Limb (tissue), 2 donors: ENCODE measurements at regions not wholly inside any gene's neighbourhood (a gene's known extent, or its start where the extent isn't known, plus 50 kb on each side); places are given as distances from the start of the nearest gene placed in this dataset.

Experiments used
- DNase-seq, 2 donors: peaks; one replicate each; pipeline ENCODE4 v3.0.0-alpha.2; 2016; ENCODE audit errors: extremely low spot score in 2 of 2

DNA sequence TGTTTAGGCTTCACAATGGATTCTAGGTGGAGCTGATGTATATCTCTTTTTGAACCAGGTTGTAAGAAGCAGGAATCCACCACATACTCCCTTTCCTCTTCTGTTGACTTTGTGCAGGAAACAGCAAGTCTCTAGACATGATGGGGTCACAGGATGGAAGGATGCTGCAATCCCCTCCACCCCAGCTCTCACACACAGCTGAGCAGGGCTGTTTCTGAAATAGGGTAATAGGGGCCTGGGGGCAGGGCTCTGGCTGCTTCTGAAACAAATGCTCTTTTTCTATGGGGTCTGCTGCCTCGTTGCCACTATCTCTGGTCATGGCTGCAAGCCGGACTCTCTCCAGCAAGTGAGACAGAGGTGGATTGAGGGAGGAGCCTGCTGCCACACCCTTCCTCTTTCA is 148.9 kb downstream of the SOX11 start:
- DNase-seq, result no peak

DNA sequence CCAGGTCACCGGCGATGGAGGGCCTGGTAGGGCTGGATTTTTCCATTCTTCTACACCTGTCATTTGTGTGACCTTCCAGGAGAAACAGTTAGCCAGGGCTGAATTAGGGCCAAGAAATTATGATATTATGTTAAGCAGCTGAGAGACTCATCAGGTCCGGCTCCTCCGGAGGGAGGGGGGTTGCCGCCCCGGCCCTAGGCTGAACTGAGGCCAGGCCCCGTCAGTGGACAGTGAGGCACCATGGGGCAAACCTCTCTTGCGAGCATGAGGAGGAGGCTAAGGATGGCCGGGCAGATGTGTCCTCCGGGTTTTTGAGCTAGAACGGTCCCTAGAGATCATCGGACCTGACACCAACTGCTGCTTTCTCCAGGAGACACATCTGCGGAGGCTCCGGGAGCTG is 150.1 kb downstream of the SOX11 start:
- no peak for DNase-seq

DNA sequence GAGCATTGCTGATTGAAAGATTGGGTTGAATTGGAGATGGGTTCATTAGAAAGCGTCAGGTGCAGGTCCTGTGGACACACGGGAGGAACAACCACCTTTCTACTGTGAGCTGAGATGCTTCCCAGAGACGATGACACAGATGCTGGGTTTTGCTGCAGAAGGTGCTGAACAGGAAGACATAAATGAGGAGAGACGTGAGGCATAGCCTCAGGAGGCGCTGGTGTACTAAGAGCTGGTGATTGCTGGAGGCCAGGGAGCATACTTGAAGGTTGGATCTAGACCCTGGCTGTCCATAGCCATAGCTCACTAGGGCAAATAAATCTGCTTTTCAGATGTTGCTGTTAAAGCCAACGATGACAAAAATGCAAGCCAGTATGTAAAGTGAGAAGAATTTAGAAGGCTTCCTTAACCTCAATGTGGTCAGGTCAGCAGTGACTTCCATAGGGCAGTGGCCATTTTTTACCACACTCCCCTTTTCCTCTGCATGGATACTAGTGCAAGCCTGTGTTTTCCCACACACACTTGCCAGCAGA is 153.7 kb downstream of the SOX11 start:
- no peak for DNase-seq

DNA sequence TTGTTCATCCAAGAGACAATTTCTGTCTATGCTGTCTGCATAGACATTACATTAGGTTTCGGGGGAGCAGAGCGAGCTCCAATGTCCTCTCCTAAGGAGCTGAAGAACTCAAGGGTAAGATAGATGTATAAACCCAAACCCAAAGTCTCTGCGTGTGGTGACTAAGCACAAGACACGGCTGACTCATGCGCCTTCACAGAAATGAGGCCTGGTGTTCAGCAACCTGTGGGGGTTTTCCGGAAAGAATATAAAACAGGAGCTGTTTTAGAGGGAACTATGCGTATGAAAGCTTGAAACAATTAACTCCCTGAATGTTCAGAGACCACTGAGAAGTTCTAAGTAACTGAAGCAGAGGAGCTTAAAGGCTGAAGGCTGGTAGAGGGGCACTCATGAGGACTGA is 154.7 kb downstream of the SOX11 start:
- DNase-seq, result no peak

DNA sequence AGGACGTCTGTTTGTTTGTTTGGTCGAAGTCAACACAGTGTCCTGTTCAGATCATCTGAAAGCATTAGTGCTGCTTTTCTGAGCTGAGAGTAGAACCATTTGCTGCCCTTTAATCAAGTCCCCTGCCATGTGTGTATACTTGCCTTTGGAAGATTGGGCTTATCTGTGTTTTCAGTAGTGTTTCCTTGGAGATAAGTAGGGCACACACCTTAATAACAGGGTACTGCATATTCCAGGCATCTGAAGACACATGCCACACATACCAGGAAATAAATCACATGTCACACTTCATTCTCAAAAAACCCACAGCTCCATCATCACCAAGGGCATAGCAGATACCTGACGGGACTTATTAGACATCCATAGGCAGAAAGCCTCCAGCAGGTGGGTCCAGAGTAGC is 157.4 kb downstream of the SOX11 start:
- no peak for DNase-seq

DNA sequence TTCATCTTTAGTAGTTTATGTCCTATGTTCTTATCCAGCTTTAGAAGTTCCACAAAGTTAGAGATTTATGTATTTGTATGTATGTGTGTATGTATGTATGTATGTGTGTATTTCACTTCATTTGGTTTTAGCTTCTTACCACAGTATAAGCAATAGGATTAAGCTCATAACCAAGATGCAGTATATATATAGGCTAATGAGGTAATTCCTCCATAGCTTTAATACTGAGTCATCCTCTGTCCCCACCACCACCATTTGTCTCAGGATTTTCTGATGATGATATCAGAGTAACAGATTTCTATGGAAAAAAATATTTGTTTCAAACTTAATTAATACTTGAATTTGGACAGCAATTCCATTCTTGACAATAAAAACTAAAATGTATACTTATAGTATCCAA is 159.2 kb downstream of the SOX11 start:
- DNase-seq, result no peak

DNA sequence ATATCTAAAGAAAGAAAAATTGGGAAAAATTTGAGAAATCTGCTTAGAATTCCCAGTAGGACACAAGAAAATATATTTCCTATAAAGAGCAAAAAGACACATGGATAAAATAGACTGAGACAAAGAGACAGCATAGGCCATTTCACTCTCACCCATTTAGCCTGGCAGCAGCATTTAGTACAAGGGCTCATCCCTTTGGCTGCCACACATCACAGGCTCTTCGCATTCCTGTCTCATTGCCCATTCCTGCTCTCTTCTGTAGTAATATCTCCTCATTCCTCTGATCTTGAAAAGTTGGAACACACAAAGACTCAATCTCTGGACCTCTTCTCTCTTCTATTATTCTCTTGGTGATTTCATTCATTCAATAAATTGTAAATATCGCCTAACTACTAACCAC is 162.6 kb downstream of the SOX11 start:
- DNase-seq, result no peak

DNA sequence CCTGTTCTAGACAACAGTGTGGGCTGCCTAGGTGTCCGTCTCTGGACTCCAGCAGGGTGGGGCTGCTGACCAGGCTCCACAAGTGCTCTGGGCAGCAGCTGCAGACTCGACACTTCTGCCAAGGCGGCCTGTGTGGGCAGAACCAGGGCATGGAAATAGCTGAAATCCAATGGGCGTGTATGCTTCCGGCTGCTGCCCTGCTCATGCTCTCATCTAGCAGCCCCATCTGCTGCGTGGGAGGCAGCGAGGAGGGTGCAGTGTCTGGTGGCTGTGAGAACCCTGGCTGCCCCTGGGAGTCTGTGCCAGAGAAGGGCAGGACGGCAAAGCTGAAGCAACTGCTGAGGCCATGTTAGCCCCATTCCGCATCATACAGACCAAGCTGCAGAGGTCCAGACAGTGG is 174.9 kb downstream of the SOX11 start:
- no peak for DNase-seq

DNA sequence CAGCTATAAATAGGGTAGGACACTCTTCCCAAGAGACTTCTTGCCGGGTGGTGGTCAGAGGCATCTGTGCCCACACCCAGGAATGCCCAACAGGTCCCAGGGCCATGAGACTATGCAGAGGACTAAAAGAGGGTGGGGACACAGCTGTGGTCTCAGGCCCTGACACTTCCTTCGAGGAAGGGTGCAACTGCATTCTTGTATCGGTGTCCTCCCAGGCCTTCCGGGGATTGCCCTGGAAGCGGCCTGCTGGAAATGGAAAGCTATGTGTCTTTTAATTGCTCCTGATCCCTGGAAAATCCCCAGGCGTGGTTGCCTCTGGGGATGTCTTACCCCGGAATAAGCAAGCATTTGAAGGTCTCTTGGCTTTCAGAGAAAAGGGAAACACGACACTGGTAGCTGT is 176.7 kb downstream of the SOX11 start:
- peak in 1 of 2 donors; percentile 40 for DNase-seq

DNA sequence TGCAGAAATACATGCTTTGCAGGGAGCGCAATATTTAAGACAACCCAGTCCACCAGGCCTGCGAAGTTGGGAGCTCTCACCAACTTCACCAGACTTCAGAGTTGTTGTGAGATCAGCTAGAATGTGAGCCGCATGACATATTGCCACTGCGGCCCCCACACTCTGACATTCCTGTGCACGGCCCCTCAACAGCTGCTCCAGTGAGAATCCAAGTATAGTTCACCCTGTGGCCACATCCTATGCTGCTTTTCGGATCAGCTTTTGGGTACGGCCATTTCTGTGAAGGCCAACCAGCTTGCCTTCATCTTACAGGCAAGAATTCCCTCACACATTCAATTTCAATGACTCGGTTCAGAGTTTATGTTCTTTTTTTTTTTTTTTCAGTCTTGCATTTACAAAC is 177.8 kb downstream of the SOX11 start:
- peak in 1 of 2 donors; percentile 39 for DNase-seq

DNA sequence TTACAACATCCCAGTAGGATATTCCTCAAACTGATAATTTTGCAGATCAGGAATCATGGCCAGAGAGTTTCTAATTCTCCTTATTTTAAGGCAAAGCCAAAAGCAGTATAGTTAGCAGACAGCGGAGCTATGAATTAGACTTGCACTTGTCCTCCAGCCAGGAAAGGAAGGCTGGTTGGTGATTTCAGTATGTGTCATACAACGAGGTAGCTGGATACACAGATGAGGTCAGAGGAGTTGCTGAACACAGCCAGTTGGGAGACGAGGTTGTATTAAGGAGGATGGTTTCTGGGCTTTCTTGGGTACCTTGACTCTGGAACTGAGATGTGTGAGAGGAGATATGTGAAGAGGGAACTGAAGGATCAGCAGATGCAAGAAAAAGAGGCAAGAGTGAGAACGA is 185.2 kb downstream of the SOX11 start:
- no peak for DNase-seq

DNA sequence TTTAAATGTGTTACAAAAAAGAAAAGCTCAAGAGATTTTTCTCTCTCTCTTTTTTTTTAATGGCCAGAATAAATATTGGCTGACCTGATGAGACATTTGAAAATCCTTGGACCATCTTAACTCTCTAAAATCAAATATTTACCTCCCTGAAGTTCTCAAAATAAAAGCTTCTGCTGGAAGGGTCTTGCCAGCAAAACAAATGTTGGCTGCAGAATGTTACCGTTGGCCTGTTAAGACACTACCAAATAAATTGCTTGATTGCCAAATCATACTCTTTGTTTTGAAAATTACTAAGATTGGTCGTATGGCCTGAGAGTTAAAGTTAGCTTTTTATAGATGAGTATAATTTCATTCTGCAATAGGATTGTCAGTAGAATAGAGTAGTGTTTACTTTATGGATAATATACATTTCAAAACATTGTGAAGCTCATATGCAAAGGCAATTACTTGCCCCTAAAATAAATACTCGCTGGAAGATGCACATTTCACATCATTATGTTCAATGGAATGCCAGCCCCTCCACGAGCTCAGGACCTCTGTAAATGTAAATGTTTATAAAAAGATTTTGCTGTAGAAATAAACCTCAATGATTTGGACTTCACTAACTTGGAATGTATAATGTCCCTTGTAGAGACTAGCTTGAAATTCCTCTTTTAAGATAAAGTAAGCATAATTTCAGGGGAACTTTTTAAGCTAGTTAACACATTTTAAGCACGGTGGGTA is 193.4 kb downstream of the SOX11 start:
- DNase-seq, result no peak

DNA sequence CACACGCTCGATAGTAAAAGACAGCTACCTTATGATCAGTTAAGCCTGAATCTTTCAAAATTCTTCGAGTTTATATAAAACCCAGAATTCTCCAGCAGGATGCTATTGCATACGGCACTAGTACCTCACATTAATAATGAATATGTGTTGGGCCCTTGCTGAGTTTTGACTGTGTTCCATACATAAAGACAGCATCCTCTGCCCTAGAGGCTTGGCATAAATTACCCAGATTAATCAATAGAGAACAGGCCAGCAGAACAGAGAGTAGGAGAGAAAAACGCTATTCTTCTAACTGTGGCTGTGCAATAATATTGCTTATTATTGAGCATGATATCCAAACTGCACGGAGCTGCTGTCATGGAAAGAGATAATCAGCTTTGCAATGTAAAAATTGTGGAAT is 194.3 kb downstream of the SOX11 start:
- no peak for DNase-seq

DNA sequence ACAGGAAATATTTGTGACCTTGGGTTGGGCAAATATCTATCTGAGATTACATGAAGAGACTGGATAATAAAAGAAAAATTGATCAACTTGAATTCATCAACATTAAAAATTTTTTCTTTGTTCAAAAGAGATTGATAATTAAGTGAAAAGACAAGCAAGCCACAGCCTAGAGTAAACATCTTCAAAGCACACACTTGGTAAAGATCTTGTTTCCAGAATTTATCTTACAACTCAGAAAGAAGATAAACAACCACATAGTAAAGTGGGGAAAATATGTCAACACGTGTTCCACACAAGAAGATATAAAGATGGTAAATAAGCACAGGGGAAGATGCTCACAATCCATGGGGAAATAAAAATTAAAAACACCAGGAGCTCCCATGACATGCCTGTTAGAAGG is 195.9 kb downstream of the SOX11 start:
- no peak for DNase-seq

DNA sequence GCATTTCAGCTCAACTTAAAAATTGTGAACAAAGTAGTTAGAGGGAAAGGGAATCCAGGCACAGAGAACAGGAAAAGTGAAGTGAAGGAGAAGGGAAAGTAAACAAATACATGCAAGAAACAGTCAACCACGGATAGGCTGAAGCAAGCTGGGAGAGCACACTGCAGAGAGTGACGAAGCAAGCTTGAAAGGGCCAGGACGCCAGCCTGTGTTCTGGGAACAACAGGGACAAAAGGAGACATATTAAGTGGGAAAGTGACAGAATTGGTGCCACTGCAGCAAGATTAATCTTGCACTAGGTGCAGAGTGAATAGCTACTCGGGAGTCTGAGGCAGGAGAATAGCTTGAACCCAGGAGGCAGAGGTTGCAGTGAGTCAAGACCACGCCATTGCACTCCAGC is 197.3 kb downstream of the SOX11 start:
- DNase-seq, result no peak

DNA sequence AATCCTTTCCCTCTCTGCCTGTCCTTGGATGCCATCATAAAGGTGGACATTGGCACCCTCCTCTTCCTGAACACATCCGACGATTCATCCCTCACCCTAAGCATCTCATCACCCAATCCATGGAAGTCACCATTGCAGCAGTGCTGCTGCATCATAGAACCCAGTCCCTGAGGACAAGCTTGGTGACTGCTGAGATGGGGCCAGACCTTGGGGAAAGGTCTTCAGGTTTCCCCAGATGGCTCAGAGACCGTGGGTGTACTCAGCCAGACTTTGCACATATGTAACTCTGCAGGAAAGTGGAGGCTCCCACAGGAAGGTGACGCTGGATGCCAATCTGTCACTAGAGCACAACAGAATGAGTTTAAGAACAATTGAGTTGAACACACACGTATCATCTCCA is 202.2 kb downstream of the SOX11 start:
- no peak for DNase-seq

DNA sequence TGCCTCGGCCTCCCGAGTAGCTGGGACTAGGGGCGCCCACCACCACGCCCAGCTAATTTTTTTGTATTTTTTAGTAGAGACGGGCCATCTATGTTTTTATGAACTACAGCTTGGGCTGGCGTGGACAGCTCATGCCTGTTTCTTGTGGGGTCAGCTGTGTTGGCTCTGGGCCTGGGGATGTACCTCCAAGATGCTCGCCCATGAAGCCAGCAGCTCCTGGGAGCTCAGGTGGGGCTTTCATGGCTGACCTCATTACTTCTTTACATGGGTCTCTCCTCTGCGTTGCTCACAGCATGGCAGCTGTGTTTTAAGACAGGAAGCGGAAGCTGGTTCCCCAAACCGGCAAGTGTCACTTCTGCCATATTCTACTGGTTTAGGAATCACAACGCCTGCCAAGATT is 203.1 kb downstream of the SOX11 start:
- no peak for DNase-seq

DNA sequence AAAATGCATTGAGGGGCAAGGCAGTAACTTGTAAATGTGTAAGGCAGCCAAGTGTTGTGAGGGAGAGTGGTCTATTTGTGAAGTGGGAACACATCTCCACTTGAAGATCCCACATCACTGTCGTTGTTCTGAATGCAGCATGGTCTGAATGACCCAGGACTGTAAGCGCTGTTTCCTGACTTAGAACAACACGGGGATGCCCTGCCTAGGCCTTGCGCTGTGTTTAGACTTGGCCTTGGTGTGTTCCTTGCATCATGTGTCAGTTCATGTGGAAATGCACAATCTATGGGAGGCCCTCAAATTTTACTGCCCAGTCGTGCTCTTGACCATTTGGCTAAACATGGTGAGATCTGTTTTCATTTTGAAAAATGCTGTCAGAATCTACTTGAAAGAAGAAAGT is 205.1 kb downstream of the SOX11 start:
- no peak for DNase-seq

DNA sequence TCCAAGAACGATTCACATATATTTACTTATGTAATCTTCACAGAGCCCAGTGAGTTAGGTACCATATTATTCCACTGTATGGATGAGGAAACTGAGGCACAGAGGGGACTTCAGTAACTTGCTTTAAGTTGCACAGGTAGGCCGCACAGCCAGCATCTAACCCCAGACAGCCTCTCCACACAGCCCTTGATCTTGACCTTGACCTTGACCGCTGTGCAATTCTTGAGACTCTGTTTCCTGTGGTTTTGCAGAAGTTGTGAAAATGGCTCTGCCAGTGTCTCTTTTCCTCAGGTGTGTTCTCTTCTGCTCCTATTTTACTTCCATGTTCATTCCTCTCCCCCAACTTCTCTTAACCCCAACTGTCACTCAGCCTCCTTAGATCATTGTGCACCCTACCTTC is 206.5 kb downstream of the SOX11 start:
- DNase-seq, result no peak

DNA sequence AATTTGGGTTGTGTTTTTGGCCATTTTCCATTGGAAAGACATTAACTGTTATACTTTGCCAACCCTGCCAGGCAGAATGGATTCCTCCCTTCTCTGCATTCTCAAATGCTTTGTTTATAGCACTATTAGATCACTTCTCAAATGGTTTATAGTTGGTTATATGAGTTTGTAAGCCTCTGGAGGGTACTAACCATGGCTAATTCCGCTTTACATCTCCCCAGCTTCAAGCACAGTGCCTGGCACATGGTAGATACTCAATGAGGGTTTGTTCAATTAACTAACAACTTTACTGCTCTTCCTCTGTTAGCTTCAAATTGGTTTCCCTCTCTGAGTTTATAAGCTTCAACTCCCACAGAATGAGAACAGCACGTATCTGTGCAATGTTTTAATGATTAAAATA is 213.5 kb downstream of the SOX11 start:
- DNase-seq, result no peak

DNA sequence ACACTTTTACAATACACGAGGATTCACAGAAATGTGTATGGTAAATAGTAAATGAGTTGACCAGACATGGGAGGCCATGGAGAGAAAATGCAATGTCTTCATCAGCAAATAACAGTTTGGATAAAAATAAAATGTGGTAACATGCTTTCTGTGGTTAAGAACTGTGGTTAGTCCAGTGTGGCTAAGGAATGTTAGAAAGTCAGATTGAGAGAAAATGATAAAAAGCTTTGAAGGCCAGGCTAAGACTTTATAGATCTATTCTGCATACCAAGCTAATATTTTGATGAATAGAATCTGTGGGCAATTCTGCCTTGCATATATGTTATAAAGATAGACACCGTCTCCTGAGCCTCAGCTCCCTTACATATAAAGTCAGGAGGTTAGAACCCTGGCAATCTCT is 215.9 kb downstream of the SOX11 start:
- no peak for DNase-seq

DNA sequence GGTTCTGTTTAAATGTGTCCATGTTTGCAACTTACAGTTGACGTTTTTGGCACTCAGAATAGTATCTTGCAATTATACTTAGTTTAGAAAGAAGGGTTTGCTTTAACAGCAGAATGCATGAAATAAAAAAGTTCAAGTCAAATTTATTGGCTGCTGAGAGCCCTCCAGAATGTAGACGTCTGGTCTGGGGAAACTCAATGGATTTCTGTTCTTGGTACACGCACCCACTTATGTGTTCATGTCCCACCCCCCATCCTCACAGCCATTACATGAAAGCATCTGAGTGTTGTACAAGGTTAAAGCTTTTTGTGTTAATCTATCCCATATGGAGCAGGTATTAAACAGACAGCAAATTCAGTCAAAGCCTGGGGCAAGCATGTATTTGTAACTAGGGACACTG is 219.5 kb downstream of the SOX11 start:
- peak in 1 of 2 donors; percentile 49 for DNase-seq

DNA sequence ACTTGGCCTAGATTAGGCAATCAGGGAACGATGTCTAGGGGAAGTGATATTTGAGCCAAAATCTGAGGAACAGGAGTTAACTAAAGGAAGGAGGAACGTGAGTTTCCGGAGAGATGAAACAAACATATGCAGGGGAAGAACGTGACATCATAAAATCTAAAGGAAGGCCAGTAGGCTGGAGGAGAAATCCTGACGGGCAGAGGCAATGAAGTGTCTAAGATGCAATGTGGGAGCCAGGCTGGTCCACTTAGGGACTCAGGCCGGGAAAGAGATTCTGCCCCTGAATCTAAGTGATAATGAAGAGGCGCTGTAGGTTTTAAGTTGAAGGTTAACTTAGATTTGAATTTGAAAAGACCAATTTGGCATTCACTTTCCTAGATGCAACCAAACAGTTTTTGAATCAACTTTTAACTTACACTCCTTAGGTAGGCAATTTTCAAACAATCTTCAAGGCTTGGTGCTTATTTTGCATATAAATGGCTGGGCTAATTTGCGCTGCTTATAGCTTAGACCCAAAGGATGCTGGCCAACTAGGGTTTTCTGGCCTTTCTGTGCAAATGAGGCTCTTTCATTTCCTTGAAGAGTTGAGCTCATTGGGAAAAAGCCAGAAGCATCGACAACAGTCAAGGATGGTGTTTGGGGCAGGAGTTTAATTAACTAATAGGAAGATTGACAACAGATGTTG is 221.7 kb downstream of the SOX11 start:
- no peak for DNase-seq
